Kidney epithelial cell (primary cell): ENCODE measurements at regions not wholly inside any gene's neighbourhood (a gene's known extent, or its start where the extent isn't known, plus 50 kb on each side); places are given as distances from the start of the nearest gene placed in this dataset.

Source experiments
- DNase-seq: peaks from one replicate; pipeline ENCODE4 v3.0.0-alpha.2; 2010; ENCODE audit warnings: low read depth
- H3K27me3 ChIP-seq: 2 replicates; pipeline ENCODE4 v1.6.0; 2011; ENCODE audit warnings: low read length; ENCODE audit not compliant: control insufficient read depth, insufficient read depth
- H3K36me3 ChIP-seq: 2 replicates; pipeline ENCODE4 v1.5.1; 2011; ENCODE audit warnings: low read length; ENCODE audit not compliant: control insufficient read depth, insufficient read depth
- H3K4me3 ChIP-seq: 2 replicates; pipeline ENCODE4 v1.5.1; 2011; ENCODE audit warnings: low read depth, mild to moderate bottlenecking, control low read depth, low read length
- TF ChIP-seq, protein P1 (sequence below): IDR thresholded peaks from 2 replicates; pipeline ENCODE4 v1.5.1; 2011; ENCODE audit warnings: mild to moderate bottlenecking, moderate library complexity, low read length, control low read depth, inconsistent platforms; ENCODE audit not compliant: insufficient read depth, poor library complexity, severe bottlenecking

DNA sequence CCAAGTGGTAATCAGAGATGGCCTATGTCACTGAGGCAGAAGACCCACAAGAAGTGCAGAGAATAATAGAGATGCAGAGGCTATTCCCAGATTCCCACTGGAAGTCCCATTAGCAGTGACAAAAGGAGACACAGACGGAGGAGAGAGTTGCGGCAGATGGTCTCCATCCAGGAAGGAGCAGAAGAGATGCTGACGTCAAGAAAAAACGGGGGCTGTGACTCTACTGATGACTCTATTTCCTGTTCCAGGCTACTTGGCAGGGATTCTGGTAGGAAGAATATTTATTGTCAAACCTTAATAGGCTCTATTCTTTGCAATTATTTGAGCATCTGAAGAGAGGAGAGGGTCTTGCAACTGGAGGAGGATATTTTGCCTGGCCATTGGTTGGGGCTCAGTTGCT lies 246.0 kb upstream of the ECI2 start:
- H3K4me3 ChIP-seq: no peak overlapping the region
- peaks cover 2% of the 10 kb centered on the region for H3K27me3 ChIP-seq
- DNase-seq: no peak
- no peaks in the 10 kb centered on the region for H3K36me3 ChIP-seq
- TF ChIP-seq, protein P1, sequence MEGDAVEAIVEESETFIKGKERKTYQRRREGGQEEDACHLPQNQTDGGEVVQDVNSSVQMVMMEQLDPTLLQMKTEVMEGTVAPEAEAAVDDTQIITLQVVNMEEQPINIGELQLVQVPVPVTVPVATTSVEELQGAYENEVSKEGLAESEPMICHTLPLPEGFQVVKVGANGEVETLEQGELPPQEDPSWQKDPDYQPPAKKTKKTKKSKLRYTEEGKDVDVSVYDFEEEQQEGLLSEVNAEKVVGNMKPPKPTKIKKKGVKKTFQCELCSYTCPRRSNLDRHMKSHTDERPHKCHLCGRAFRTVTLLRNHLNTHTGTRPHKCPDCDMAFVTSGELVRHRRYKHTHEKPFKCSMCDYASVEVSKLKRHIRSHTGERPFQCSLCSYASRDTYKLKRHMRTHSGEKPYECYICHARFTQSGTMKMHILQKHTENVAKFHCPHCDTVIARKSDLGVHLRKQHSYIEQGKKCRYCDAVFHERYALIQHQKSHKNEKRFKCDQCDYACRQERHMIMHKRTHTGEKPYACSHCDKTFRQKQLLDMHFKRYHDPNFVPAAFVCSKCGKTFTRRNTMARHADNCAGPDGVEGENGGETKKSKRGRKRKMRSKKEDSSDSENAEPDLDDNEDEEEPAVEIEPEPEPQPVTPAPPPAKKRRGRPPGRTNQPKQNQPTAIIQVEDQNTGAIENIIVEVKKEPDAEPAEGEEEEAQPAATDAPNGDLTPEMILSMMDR: no peak

GRCh38 chr6:4380881-4381281 lies 245.5 kb upstream of the ECI2 start:
- TF ChIP-seq, protein P1: no peak
- H3K4me3 ChIP-seq: no peak overlapping the region
- no peaks in the 10 kb centered on the region for H3K36me3 ChIP-seq
- peaks cover 2% of the 10 kb centered on the region for H3K27me3 ChIP-seq
- no peak for DNase-seq

GRCh38 chr6:4379958-4380357 lies 244.6 kb upstream of the ECI2 start:
- Histone ChIP-seq H3K27me3 (peaks cover 2% of the 10 kb centered on the region), H3K36me3 (no peaks in the 10 kb centered on the region), H3K4me3 (no peak overlapping the region)
- DNase-seq: no peak
- TF ChIP-seq, protein P1: no peak

DNA sequence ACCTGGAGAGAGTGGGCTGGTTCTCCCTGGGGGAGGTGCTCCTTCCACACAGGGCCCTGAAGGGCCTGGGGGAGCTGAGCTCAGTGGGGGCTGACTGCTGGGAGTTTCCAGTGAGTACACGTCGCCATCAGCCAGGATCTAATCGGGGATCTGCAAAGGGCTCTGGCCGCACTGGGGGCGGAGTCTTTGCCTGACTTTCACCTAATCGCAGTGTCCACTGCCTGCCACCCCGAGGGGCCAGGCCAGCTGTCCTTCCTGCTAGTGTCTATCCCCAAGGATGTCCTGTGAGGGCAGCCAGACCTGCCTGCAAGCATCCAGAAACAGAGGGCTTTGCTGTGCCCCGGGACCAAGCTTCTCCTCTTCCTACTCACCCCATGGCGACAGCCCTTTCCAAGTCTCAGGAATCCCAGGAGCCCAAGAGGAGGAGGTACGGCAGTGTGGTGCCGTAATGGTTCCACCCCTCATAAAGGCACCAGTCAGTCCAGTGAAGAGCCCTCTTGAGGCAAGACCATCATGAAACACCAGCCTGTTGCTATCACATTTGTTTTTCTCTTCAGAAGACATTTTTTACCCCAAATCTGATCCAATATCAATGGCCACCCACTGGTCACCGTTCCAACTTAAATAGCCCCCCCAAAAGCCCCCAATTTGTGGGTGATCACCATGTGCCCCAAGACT lies 243.1 kb upstream of the ECI2 start:
- Histone ChIP-seq H3K27me3 (peaks cover 4% of the 10 kb centered on the region), H3K4me3 (no peak overlapping the region), H3K36me3 (no peaks in the 10 kb centered on the region)
- TF ChIP-seq, protein P1: no peak
- DNase-seq: no peak

- Histone ChIP-seq H3K36me3 (no peaks in the 10 kb centered on the region), H3K4me3 (no peak overlapping the region), H3K27me3 (peaks cover 4% of the 10 kb centered on the region)
- DNase-seq: no peak
- TF ChIP-seq, protein P1: no peak
These were observed 242.2 kb upstream of the ECI2 start for GRCh38 chr6:4377603-4378002.

- Histone ChIP-seq H3K27me3 (peaks cover 4% of the 10 kb centered on the region), H3K4me3 (no peak overlapping the region), H3K36me3 (no peaks in the 10 kb centered on the region)
- TF ChIP-seq, protein P1: no peak
- no peak for DNase-seq
These were observed 238.8 kb upstream of the ECI2 start for GRCh38 chr6:4374216-4374615.
